Type B pancreatic cell (in vitro differentiated cells): ENCODE measurements at regions not wholly inside any gene's neighbourhood (a gene's known extent, or its start where the extent isn't known, plus 50 kb on each side); places are given as distances from the start of the nearest gene placed in this dataset.

ENCODE experiments used
- DNase-seq: peaks from one replicate; pipeline ENCODE4 v3.0.0; 2021; ENCODE audit warnings: mixed read lengths; ENCODE audit not compliant: unreplicated experiment; ENCODE audit errors: extremely low spot score
- H3K27ac Mint-ChIP-seq: 2 replicates; pipeline ENCODE4 v1.8.0; 2021; ENCODE audit warnings: mild to moderate bottlenecking, mixed read lengths
- H3K27me3 Mint-ChIP-seq: 2 replicates; pipeline ENCODE4 v1.8.0; 2021; ENCODE audit warnings: mixed read lengths
- H3K36me3 Mint-ChIP-seq: 2 replicates; pipeline ENCODE4 v1.8.0; 2021; ENCODE audit warnings: mixed read lengths
- H3K4me1 Mint-ChIP-seq: one replicate; pipeline ENCODE4 v1.8.0; 2021; ENCODE audit warnings: mixed read lengths; ENCODE audit not compliant: unreplicated experiment
- H3K4me3 Mint-ChIP-seq: 2 replicates; pipeline ENCODE4 v1.8.0; 2021; ENCODE audit warnings: mild to moderate bottlenecking, mixed read lengths
- H3K9me3 Mint-ChIP-seq: 2 replicates; pipeline ENCODE4 v1.8.0; 2021; ENCODE audit warnings: mixed read lengths
- TF ChIP-seq, protein P1 (sequence below): fragments of 200-600 bp; sonication (generic); conservative IDR thresholded peaks from 2 replicates; pipeline ENCODE4 v1.5.0; 2021; ENCODE audit warnings: antibody characterized with exemption, mild to moderate bottlenecking

DNA sequence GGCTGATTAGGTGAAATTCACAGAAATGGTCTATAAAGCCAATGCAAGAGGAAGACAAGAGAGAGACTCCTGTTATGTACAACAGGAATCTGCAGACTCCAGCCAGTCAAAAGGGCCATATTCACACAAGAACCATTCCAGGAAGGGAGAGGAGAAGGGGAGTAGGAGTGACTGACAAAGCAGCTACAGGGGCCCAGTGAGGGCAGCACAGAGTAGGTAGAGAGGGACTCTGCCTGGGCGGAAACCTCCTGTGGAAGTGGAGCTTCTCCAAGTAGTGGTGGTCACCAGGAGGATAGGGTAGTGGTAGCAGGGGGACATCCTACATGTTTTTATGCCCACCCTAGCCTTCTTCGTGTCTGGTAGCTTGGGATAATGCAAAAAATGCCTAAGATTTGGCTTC is 667.3 kb downstream of the ACTL7B start:
- no peak for DNase-seq
- Mint-ChIP-seq H3K4me1 (peaks cover 9% of the 10 kb centered on the region), H3K27ac (no peak overlapping the region)

DNA sequence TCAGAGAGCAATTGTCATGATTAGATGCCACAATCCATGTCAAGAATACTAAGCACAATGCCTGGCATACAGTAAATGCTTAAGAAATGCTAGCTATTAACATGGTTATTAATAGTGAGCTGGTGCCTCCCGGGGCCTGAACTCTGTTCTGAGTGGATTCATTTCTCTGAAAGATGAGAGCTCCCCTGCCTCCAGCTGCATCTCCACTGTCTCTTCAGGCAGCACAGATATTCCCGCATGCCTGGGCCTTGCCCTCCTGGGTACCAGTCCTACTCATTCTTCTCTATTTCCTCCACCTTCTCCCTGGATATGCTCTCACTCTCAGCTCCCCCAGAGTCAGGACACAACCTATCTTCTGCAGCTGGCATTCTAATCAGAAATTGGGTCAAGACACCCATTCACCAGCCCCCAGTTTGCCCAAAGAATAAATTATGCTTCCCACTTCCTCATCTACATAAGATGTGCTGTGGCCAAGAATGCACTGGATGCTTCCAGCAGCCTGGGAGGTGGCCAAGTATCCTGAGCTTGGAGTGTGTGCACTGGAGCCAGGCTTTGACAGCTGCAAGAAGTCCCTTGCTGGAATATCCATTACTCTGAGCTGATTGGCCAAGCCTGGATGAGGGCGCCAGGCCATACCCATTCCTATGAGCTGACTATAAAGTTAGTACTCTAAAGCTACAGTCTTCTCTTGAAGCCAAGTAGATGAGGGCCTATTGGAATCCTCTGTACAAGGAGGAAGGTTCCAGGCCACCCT is 669.0 kb downstream of the ACTL7B start:
- Mint-ChIP-seq H3K27ac (no peak overlapping the region), H3K36me3 (no peaks in the 10 kb centered on the region), H3K4me1 (peaks cover 9% of the 10 kb centered on the region), H3K27me3 (peaks cover 4% of the 10 kb centered on the region), H3K4me3 (no peak overlapping the region), H3K9me3 (peaks cover 11% of the 10 kb centered on the region)
- TF ChIP-seq, protein P1, sequence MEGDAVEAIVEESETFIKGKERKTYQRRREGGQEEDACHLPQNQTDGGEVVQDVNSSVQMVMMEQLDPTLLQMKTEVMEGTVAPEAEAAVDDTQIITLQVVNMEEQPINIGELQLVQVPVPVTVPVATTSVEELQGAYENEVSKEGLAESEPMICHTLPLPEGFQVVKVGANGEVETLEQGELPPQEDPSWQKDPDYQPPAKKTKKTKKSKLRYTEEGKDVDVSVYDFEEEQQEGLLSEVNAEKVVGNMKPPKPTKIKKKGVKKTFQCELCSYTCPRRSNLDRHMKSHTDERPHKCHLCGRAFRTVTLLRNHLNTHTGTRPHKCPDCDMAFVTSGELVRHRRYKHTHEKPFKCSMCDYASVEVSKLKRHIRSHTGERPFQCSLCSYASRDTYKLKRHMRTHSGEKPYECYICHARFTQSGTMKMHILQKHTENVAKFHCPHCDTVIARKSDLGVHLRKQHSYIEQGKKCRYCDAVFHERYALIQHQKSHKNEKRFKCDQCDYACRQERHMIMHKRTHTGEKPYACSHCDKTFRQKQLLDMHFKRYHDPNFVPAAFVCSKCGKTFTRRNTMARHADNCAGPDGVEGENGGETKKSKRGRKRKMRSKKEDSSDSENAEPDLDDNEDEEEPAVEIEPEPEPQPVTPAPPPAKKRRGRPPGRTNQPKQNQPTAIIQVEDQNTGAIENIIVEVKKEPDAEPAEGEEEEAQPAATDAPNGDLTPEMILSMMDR = no peak
- DNase-seq = no peak

More for the DNA sequence above, 667.3 kb downstream of the ACTL7B start:
- H3K36me3 Mint-ChIP-seq = no peaks in the 10 kb centered on the region
- no peak overlapping the region for H3K4me3 Mint-ChIP-seq
- TF ChIP-seq, protein P1 = no peak
- H3K9me3 Mint-ChIP-seq = peaks cover 11% of the 10 kb centered on the region
- H3K27me3 Mint-ChIP-seq = peaks cover 11% of the 10 kb centered on the region

DNA sequence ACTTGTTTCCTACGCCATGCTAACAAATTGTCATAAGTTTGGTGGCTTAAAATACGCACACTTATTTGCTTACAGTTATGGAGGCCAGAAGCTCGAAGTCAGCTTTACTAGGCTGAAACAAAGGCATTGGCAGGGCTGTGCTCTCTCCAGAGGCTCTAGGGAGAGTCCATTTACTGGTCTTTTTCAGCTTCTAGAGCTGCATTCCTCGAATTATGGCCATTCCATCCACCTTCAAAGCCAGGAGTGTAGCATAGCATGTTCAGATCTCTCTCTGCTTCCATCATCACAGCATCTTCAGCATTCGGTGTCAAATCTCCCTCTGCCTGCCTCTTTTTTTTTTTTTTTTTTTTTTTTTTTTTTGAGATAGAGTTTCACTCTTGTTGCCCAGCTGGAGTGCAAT is 670.2 kb downstream of the ACTL7B start:
- Mint-ChIP-seq H3K4me1 (peaks cover 9% of the 10 kb centered on the region), H3K9me3 (peaks cover 11% of the 10 kb centered on the region), H3K27ac (no peak overlapping the region), H3K36me3 (no peaks in the 10 kb centered on the region), H3K27me3 (no peaks in the 10 kb centered on the region), H3K4me3 (no peak overlapping the region)
- no peak for DNase-seq
- TF ChIP-seq, protein P1 = no peak

DNA sequence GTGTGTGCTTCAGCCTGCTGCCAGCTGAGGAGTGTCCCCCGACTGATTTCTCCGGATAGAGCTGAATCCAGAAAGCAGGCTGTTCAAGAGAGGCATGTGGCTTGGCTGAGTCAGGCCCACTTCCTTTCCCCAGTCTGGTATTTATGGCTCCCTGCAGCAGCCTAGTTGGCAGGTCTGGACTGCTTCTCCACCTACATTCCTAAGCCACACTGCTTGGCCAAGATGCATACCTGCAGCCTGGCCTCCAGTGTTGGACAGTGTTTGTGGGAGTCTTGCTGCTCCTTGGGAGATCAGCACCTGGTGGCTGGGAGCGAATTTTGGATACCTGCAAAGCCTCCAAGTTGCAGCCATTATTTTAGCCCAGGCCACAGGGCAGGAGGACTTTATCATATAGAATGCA is 670.8 kb downstream of the ACTL7B start:
- H3K9me3 Mint-ChIP-seq = peaks cover 11% of the 10 kb centered on the region
- H3K4me1 Mint-ChIP-seq = peaks cover 9% of the 10 kb centered on the region
- DNase-seq = no peak
- H3K36me3 Mint-ChIP-seq = no peaks in the 10 kb centered on the region
- TF ChIP-seq, protein P1 = no peak
- H3K4me3 Mint-ChIP-seq = no peak overlapping the region
- H3K27ac Mint-ChIP-seq = no peak overlapping the region
- no peaks in the 10 kb centered on the region for H3K27me3 Mint-ChIP-seq

DNA sequence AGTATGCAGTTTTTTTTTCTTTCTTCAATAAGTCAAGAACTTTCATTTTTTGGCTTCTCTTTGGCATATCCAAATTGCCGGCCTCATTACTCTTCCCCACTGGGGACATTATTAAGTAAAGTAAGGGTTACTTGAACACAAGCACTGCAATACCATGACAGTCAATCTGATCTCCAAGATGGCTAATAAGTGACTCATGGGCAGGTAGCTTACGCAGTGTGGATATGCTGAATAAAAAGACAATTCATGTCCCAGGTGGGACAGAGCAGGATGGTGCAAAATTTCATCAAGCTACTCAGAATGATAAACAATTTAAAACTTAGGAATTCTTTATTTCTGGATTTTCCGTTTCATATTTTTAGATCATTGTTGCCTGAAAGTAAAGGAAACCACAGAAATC is 671.8 kb downstream of the ACTL7B start:
- no peaks in the 10 kb centered on the region for H3K27me3 Mint-ChIP-seq
- H3K4me3 Mint-ChIP-seq = no peak overlapping the region
- no peaks in the 10 kb centered on the region for H3K36me3 Mint-ChIP-seq
- TF ChIP-seq, protein P1 = no peak
- peaks cover 5% of the 10 kb centered on the region for H3K4me1 Mint-ChIP-seq
- DNase-seq = no peak
- H3K9me3 Mint-ChIP-seq = peaks cover 4% of the 10 kb centered on the region
- no peak overlapping the region for H3K27ac Mint-ChIP-seq
